ENCODE measurements at regions not wholly inside any gene's neighbourhood (a gene's known extent, or its start where the extent isn't known, plus 50 kb on each side); places are given as distances from the start of the nearest gene placed in this dataset.

DNA sequence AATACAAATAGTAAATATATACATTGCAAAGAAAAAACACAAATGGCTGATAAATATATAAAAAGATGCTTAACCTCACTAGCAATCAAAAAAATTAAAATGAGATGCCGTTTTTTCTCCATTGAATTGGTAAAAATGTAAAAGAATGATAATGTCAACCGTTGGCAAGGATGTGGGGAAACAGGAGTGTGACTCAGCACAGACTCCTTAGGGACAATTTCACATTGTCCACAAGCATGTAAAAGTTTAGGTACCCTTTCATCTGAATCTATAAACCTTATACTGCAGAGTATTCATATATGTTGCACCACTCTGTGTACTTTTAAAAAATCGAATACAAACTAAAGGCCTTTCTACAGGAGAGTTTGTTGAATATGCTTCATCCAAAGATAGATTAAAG lies 143.1 kb upstream of the RREB1 start:
- TF ChIP-seq CTCF (IDR thresholded peaks at IDR 0.05; ENCODE audit: insufficient read depth, low read depth, low read length): no peak
- no peak overlapping the region for H3K4me3 ChIP-seq (ENCODE audit: low read depth, low read length)
- no peak for DNase-seq (ENCODE audit: low read depth)

DNA sequence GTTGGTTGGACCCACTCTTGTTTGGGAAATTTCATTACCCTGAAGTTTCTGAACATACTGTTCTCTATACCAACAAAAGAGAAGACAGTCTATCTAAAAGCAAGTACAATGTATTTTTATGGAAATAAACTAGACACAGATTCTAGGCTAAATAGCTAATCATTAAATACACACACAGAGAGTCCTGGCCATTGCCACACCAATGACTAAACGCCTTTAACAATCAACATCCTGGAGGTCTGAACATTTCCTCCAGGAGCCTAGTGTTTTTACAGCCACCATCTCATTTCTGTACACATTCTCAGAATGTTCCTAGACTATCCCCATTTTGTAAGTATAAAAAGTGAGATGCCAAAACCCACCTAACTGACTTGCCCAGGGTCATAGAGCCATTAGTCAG lies 141.6 kb upstream of the RREB1 start:
- TF ChIP-seq CTCF (IDR thresholded peaks at IDR 0.05; ENCODE audit: insufficient read depth, low read depth, low read length): no peak
- no peak overlapping the region for H3K4me3 ChIP-seq (ENCODE audit: low read depth, low read length)
- no peak for DNase-seq (ENCODE audit: low read depth)

DNA sequence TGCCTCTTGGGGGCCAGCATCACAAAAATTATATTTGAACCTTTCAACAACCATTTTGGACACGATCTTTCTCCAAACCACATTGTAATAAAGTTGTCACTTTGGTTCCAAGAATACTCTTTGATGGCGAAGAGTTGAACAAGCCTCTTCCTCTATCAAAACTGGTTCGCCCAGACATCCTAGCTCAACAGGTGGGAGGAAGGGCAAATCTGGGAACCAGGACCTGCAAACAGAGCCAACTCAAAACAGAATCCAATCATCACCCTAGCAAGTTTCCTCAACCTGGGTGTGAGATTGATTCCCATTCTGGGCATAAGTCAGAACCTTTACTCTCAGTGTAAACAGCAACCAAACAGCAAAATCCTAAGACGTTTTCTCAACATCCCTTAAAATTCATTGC lies 141.2 kb upstream of the RREB1 start:
- no peak for TF ChIP-seq CTCF (IDR thresholded peaks at IDR 0.05; ENCODE audit: insufficient read depth, low read depth, low read length)
- DNase-seq (ENCODE audit: low read depth): no peak
- H3K4me3 ChIP-seq (ENCODE audit: low read depth, low read length): no peak overlapping the region

DNA sequence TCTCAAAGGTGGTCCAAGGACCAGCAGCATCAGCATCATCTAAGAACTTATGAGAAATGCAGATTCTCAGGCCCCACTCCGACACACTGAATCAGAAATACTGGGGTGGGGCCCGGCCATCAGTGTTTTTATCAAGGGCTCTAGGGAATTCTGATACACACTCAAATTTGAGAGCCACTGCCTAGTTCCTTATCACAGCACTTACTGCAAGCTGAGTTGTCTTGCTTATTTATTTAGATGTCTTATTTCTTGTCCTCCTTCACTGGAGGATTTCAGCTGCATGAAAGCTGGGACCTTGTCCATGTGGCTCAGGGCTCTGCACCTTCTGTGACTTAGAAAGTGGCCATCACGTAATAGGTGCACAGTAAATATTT lies 139.4 kb upstream of the RREB1 start:
- DNase-seq (ENCODE audit: low read depth): no peak
- no peak overlapping the region for H3K4me3 ChIP-seq (ENCODE audit: low read depth, low read length)
- no peak for TF ChIP-seq CTCF (IDR thresholded peaks at IDR 0.05; ENCODE audit: insufficient read depth, low read depth, low read length)

GRCh38 chr6:6968731-6969552 lies 138.8 kb upstream of the RREB1 start:
- no peak overlapping the region for H3K4me3 ChIP-seq (ENCODE audit: low read depth, low read length)
- no peak for TF ChIP-seq CTCF (IDR thresholded peaks at IDR 0.05; ENCODE audit: insufficient read depth, low read depth, low read length)
- DNase-seq (ENCODE audit: low read depth): no peak

DNA sequence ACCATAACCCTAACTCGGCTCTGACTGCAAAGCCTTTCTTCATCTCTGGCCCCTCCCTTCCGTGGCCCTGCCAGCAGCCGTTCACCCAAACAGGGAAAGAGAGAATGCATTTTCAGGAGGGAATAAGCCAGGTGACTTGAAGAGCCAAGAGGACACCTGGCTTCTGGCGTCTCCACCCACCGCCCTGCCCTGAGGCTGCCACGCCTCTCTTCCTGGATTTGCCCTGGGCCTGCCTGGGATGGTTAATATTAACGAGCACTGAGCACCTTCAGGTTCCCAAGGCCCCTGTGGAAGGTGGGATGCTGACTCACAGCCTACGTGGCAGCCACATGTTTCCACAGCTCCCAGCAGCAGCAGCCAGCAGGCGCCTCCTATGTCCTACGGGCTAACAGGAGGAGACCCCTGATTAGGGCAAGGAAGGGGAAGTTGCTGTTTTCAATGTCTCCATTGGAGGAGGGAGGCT lies 138.0 kb upstream of the RREB1 start:
- DNase-seq (ENCODE audit: low read depth): no peak
- no peak overlapping the region for H3K4me3 ChIP-seq (ENCODE audit: low read depth, low read length)
- TF ChIP-seq CTCF (IDR thresholded peaks at IDR 0.05; ENCODE audit: insufficient read depth, low read depth, low read length): no peak

DNA sequence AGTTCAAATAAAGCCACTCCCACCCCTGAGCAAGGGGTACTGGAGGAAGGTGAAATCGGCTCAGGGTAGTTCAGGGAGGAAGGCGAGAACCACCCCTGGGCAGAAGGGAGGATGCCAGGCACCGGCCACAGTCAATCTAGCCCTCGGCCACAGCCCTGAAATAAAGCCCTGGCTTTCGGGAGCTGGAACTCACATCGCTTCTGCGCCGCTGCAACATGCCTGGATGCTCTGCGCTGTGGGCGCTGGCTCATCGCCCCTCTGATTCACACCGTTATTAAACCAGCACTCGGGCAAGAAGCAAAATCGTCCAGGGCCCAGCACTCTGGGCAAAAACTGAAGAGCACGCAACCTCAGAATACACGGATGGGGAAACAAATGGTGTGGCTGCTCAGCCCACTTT lies 136.9 kb upstream of the RREB1 start:
- DNase-seq (ENCODE audit: low read depth): no peak
- TF ChIP-seq CTCF (IDR thresholded peaks at IDR 0.05; ENCODE audit: insufficient read depth, low read depth, low read length): no peak
- no peak overlapping the region for H3K4me3 ChIP-seq (ENCODE audit: low read depth, low read length)

Measured in fibroblast of villous mesenchyme (primary cell).